Midbrain (tissue), 1 donor: ENCODE measurements at regions not wholly inside any gene's neighbourhood (a gene's known extent, or its start where the extent isn't known, plus 50 kb on each side); places are given as distances from the start of the nearest gene placed in this dataset.
A peak's percentile ranks its signal among the peaks of the same experiment; 100 is the strongest.
"Not testable (repeated sequence)": the region's sequence is repeated elsewhere in the genome, so short reads cannot be mapped to it uniquely, and the experiment has no call there.

ENCODE experiments used
- DNase-seq: peaks from one replicate; lab custom pipeline; 2025; lab: John Stamatoyannopoulos, UW

GRCh38 chr10:63920926-63921325 lies 399.7 kb downstream of the REEP3 start:
- no peak for DNase-seq

- DNase-seq = no peak
Measured at GRCh38 chr10:63921908-63922467, 400.8 kb downstream of the REEP3 start.

GRCh38 chr10:63922468-63923284 lies 401.5 kb downstream of the REEP3 start:
- DNase-seq = no peak

- DNase-seq = no peak
Measured at GRCh38 chr10:63929831-63930467, 408.7 kb downstream of the REEP3 start.

GRCh38 chr10:63930584-63930983 lies 409.4 kb downstream of the REEP3 start:
- DNase-seq = no peak

GRCh38 chr10:63935705-63936104 lies 414.5 kb downstream of the REEP3 start:
- DNase-seq = no peak

- DNase-seq = no peak
Measured at GRCh38 chr10:63940277-63940922, 419.2 kb downstream of the REEP3 start.

- no peak for DNase-seq
Measured at GRCh38 chr10:63964406-63964805, 443.2 kb downstream of the REEP3 start.

GRCh38 chr10:63965846-63966245 lies 444.6 kb downstream of the REEP3 start:
- DNase-seq = no peak

- DNase-seq = no peak
Measured at GRCh38 chr10:63972949-63973827, 452.0 kb downstream of the REEP3 start.

GRCh38 chr10:63976538-63976937 lies 455.3 kb downstream of the REEP3 start:
- peak; percentile 28 for DNase-seq

GRCh38 chr10:63977329-63977923 lies 456.2 kb downstream of the REEP3 start:
- DNase-seq = peak; percentile 38

- not testable (repeated sequence) for DNase-seq
Measured at GRCh38 chr10:63980870-63981269, 459.7 kb downstream of the REEP3 start.

- not testable (repeated sequence) for DNase-seq
Measured at GRCh38 chr10:63984061-63984460, 462.9 kb downstream of the REEP3 start.

GRCh38 chr10:63986536-63986935 lies 465.3 kb downstream of the REEP3 start:
- no peak for DNase-seq

GRCh38 chr10:63987212-63987611 lies 466.0 kb downstream of the REEP3 start:
- no peak for DNase-seq

- DNase-seq = no peak
Measured at GRCh38 chr10:63994371-63994770, 473.2 kb downstream of the REEP3 start.

- no peak for DNase-seq
Measured at GRCh38 chr10:64007157-64007556, 486.0 kb downstream of the REEP3 start.

- DNase-seq = no peak
Measured at GRCh38 chr10:64010711-64011110, 489.5 kb downstream of the REEP3 start.

- no peak for DNase-seq
Measured at GRCh38 chr10:64011912-64012714, 490.9 kb downstream of the REEP3 start.
